PFSK-1 (cell line): ENCODE measurements at regions not wholly inside any gene's neighbourhood (a gene's known extent, or its start where the extent isn't known, plus 50 kb on each side); places are given as distances from the start of the nearest gene placed in this dataset.

Source experiments
- FOXP2 ChIP-seq: optimal IDR thresholded peaks from 2 replicates; pipeline ENCODE3; 2011; ENCODE audit warnings: borderline replicate concordance, control low read depth, inconsistent platforms; ENCODE audit not compliant: insufficient read depth; ENCODE audit errors: extremely low read length, extremely low read depth
- POLR2AphosphoS5 ChIP-seq: IDR thresholded peaks from 2 replicates; pipeline ENCODE4 v1.6.1; 2012; ENCODE audit warnings: low read depth, mild to moderate bottlenecking, control low read depth, low read length, moderate library complexity
- REST ChIP-seq, 2 experiments: IDR thresholded peaks; 2 replicates each; pipeline versions ENCODE4 v1.6.1 to v1.8.0; 2011 to 2012; ENCODE audit warnings: low read depth in 2 of 2, low read length in 2 of 2, control low read depth in 1 of 2, inconsistent platforms in 1 of 2, mild to moderate bottlenecking in 1 of 2, moderate library complexity in 1 of 2; ENCODE audit not compliant: insufficient read depth in 1 of 2
- SIN3A ChIP-seq: IDR thresholded peaks from 2 replicates; pipeline ENCODE4 v1.6.1; 2012; ENCODE audit warnings: mild to moderate bottlenecking, low read length, moderate library complexity, borderline replicate concordance; ENCODE audit not compliant: insufficient read depth
- TAF1 ChIP-seq: IDR thresholded peaks from 2 replicates; pipeline ENCODE4 v1.6.1; 2012; ENCODE audit warnings: low read length, control low read depth, borderline replicate concordance; ENCODE audit not compliant: insufficient read depth

DNA sequence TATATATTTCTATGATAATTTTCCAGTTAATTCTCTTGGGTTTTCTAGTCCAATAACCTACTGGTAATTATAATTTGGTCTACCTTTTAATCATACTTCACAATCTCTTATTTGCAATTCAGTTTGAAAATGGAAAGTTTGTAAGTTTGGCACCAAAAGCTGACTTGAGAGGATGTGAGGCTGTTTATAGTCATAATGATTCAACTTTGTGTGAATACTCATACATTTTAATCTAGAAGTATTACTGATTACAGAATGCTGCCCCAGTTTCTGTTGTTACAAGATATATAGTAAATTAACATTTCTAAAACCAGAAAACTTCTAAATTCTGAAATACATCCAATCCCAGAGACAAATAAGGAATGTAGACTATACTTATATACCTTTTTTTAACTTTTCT lies 158.2 kb downstream of the SLC38A4 start:
- no peak for TF ChIP-seq SIN3A
- no peak for TF ChIP-seq POLR2AphosphoS5
- TF ChIP-seq TAF1 = no peak
- no peak for TF ChIP-seq REST (IDR thresholded peaks at IDR 0.05; ENCODE audit: insufficient read depth in 1 of 2, low read depth in 2 of 2, low read length in 2 of 2)
- TF ChIP-seq FOXP2 = no peak
